OCI-LY7 (cell line): ENCODE measurements at regions not wholly inside any gene's neighbourhood (a gene's known extent, or its start where the extent isn't known, plus 50 kb on each side); places are given as distances from the start of the nearest gene placed in this dataset.

ENCODE experiments used
- EZH2phosphoT487 ChIP-seq: fragments of 200-600 bp; sonication (generic); IDR thresholded peaks from 2 replicates; pipeline ENCODE4 v1.6.1; 2018; ENCODE audit warnings: low read depth, borderline replicate concordance, mild to moderate bottlenecking, mixed run types, antibody characterized with exemption, low read length, moderate library complexity, mixed read lengths
- TF ChIP-seq, protein P1 (sequence below): fragments of 200-600 bp; sonication (generic); conservative IDR thresholded peaks from 2 replicates; pipeline ENCODE4 v1.5.1; 2014; ENCODE audit warnings: mild to moderate bottlenecking, antibody characterized with exemption, low read length, moderate library complexity, mixed read lengths

DNA sequence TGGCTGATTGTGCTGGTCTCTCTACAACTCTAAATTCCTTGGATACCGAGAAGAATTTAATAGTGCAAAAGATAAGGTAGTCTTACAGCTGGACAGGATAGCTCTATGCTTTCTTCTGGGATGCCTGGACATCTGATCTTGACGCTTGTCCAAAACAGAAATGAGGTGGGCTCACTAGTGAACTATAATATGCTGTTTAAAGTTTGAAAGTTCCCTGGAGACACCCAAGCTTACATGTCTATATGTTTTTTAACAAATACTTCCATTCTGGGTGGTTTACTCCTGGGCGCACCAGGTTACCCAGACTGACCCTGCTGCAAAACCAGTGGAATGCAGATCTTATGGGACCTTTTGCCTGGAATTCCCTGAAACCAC, 702.1 kb upstream of the COBL start:
- TF ChIP-seq, protein P1, sequence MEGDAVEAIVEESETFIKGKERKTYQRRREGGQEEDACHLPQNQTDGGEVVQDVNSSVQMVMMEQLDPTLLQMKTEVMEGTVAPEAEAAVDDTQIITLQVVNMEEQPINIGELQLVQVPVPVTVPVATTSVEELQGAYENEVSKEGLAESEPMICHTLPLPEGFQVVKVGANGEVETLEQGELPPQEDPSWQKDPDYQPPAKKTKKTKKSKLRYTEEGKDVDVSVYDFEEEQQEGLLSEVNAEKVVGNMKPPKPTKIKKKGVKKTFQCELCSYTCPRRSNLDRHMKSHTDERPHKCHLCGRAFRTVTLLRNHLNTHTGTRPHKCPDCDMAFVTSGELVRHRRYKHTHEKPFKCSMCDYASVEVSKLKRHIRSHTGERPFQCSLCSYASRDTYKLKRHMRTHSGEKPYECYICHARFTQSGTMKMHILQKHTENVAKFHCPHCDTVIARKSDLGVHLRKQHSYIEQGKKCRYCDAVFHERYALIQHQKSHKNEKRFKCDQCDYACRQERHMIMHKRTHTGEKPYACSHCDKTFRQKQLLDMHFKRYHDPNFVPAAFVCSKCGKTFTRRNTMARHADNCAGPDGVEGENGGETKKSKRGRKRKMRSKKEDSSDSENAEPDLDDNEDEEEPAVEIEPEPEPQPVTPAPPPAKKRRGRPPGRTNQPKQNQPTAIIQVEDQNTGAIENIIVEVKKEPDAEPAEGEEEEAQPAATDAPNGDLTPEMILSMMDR: no peak; the same call in 1 of the 2 replicates
- TF ChIP-seq EZH2phosphoT487: no peak
